ENCODE measurements at regions not wholly inside any gene's neighbourhood (a gene's known extent, or its start where the extent isn't known, plus 50 kb on each side); places are given as distances from the start of the nearest gene placed in this dataset.

DNA sequence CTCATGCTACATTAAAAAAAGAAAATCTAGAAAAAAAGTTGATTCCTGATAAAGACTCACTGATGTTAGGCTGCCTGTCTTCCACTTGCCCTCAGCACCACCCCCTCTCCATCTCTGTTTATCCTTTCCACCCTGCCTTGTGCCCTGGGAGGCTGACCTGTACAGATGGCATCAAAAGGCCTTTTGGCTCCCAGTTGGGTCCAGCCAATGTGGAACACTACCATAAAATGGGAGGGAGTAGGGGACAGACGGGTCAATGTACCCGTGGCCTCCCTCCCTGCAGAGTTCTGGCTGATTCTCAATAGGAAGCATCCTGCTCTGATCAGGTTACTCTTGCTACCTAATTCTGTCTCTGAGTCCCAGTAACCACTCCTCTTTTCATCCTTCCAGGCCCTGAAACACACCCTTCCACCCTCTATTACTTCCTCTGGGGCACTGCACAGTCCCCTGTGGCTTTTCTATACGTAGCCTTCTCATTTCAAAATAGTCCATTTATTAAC lies 300.0 kb downstream of the HHIPL2 start:
- Histone ChIP-seq H3K23ac (ENCODE audit: low read length) (no peak overlapping the region), H3K27me3 (ENCODE audit: insufficient read depth, low read length) (no peaks in the 10 kb centered on the region), H3K9ac (ENCODE audit: low read length) (no peak overlapping the region), H3K4me3 (ENCODE audit: low read depth, low read length) (no peak overlapping the region), H3K36me3 (ENCODE audit: control insufficient read depth in 1 of 2, insufficient read depth in 2 of 2, low read length in 2 of 2) (no peaks in the 10 kb centered on the region), H3K4ac (ENCODE audit: low read depth, low read length) (no peak overlapping the region), H3K4me1 (ENCODE audit: control insufficient read depth in 1 of 2, insufficient read depth in 2 of 2, low read length in 2 of 2) (no peaks in the 10 kb centered on the region), H3K9me3 (ENCODE audit: insufficient read depth, low read depth, low read length) (no peaks in the 10 kb centered on the region), H3K79me2 (ENCODE audit: control insufficient read depth, insufficient read depth, low read length, poor library complexity) (no peaks in the 10 kb centered on the region), H2BK5ac (ENCODE audit: low read depth, low read length, poor library complexity) (no peak overlapping the region), H2AFZ (ENCODE audit: insufficient read depth, low read length, poor library complexity) (no peak overlapping the region), H2BK120ac (ENCODE audit: insufficient read depth, low read length, poor library complexity) (no peak overlapping the region), H3K27ac (ENCODE audit: low read depth, low read length) (no peak overlapping the region), H3K18ac (ENCODE audit: low read length) (no peak overlapping the region), H3K79me1 (ENCODE audit: low read length) (no peaks in the 10 kb centered on the region), H2AK5ac (ENCODE audit: low read length) (no peak overlapping the region), H4K12ac (ENCODE audit: low read depth, low read length) (no peak overlapping the region), H3K4me2 (ENCODE audit: low read length) (no peak overlapping the region), H2BK12ac (ENCODE audit: low read length) (no peak overlapping the region), H4K91ac (ENCODE audit: low read depth, low read length) (no peak overlapping the region), H3K14ac (ENCODE audit: low read length) (no peak overlapping the region), H4K8ac (ENCODE audit: low read depth, low read length) (no peak overlapping the region)
- DNase-seq: no peak
- WGBS (ENCODE audit: extremely low coverage, insufficient coverage, insufficient read length): no CpG with 5 or more reads among the region's 3 CpGs

DNA sequence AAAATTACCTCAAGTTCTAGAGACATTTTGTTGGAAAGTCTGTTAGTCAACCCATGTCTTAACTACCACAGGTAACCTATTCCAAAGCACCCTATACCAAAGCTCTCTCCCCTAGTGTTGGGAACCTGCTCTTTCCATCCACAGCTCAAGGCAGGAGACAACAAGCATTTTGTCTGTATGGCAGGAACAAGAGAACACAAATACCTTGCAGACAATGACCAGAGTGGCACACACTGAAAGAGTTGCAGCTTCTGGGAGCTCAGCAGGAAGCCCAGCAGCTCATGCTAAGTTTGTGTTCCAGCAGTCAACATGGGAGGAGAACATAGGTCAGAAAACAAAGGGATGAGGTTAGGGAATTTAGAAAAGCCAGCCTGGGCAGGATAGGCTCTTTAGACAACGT lies 300.8 kb downstream of the HHIPL2 start:
- WGBS (ENCODE audit: extremely low coverage, insufficient coverage, insufficient read length): no CpG with 5 or more reads among the region's 1 CpG
- Histone ChIP-seq H2AFZ (ENCODE audit: insufficient read depth, low read length, poor library complexity) (no peak overlapping the region), H3K27me3 (ENCODE audit: insufficient read depth, low read length) (no peaks in the 10 kb centered on the region), H4K8ac (ENCODE audit: low read depth, low read length) (no peak overlapping the region), H3K27ac (ENCODE audit: low read depth, low read length) (no peak overlapping the region), H3K9me3 (ENCODE audit: insufficient read depth, low read depth, low read length) (no peaks in the 10 kb centered on the region), H3K4me2 (ENCODE audit: low read length) (no peak overlapping the region), H2BK120ac (ENCODE audit: insufficient read depth, low read length, poor library complexity) (no peak overlapping the region), H2BK12ac (ENCODE audit: low read length) (no peak overlapping the region), H3K9ac (ENCODE audit: low read length) (no peak overlapping the region), H3K18ac (ENCODE audit: low read length) (no peak overlapping the region), H2BK5ac (ENCODE audit: low read depth, low read length, poor library complexity) (no peak overlapping the region), H4K91ac (ENCODE audit: low read depth, low read length) (no peak overlapping the region), H2AK5ac (ENCODE audit: low read length) (no peak overlapping the region), H3K23ac (ENCODE audit: low read length) (no peak overlapping the region), H4K12ac (ENCODE audit: low read depth, low read length) (no peak overlapping the region), H3K4me3 (ENCODE audit: low read depth, low read length) (no peak overlapping the region), H3K4me1 (ENCODE audit: control insufficient read depth in 1 of 2, insufficient read depth in 2 of 2, low read length in 2 of 2) (no peaks in the 10 kb centered on the region), H3K36me3 (ENCODE audit: control insufficient read depth in 1 of 2, insufficient read depth in 2 of 2, low read length in 2 of 2) (no peaks in the 10 kb centered on the region), H3K4ac (ENCODE audit: low read depth, low read length) (no peak overlapping the region), H3K14ac (ENCODE audit: low read length) (no peak overlapping the region), H3K79me1 (ENCODE audit: low read length) (no peaks in the 10 kb centered on the region), H3K79me2 (ENCODE audit: control insufficient read depth, insufficient read depth, low read length, poor library complexity) (no peaks in the 10 kb centered on the region)
- DNase-seq: no peak

DNA sequence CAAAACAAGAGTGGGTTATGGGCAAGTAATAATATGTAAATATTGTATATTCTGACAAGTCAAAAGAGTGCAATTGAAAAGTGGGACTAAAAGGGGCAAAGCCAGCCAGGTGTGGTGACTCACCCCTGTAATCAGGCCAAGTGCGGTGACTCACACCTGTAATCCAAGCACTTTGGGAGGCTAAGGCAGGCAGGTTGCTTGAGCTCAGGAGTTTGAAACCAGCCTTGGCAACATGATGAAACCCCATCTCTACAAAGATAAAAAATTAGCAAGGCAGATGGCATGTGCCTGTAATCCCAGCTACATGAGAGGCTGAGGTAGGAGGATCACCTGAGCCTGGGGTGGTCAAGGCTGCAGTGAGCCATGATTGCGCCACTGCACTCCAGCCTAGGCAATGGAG lies 304.0 kb downstream of the HHIPL2 start:
- H3K23ac ChIP-seq (ENCODE audit: low read length): no peak overlapping the region
- WGBS (ENCODE audit: extremely low coverage, insufficient coverage, insufficient read length): no CpG with 5 or more reads among the region's 2 CpGs

DNA sequence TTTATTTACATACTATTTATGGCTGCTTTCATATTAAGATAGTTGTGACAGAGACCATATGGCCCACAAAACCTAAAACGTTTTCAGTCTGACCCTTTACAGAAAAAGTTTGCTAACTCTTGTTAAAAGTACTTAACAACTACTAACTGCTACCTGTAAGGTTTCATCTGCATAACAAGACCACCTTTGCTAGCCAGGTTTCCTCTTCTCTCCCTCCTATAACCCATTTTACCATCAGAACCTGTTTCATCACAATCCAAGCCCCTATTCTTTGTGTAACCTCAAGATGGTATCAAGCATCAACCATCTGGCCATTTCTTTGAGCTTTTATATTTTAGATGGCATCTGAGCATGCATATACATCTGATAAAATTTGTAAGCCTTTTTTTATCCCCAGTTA lies 305.4 kb downstream of the HHIPL2 start:
- no peak overlapping the region for H3K27ac ChIP-seq (ENCODE audit: low read depth, low read length)
- no CpG with 5 or more reads among the region's 1 CpG for WGBS (ENCODE audit: extremely low coverage, insufficient coverage, insufficient read length)

More for the DNA sequence above, 304.0 kb downstream of the HHIPL2 start:
- H2AFZ ChIP-seq (ENCODE audit: insufficient read depth, low read length, poor library complexity): no peak overlapping the region
- H4K91ac ChIP-seq (ENCODE audit: low read depth, low read length): no peak overlapping the region
- H3K4me1 ChIP-seq (ENCODE audit: control insufficient read depth in 1 of 2, insufficient read depth in 2 of 2, low read length in 2 of 2): no peaks in the 10 kb centered on the region
- H3K79me2 ChIP-seq (ENCODE audit: control insufficient read depth, insufficient read depth, low read length, poor library complexity): no peaks in the 10 kb centered on the region
- no peak overlapping the region for H3K4me3 ChIP-seq (ENCODE audit: low read depth, low read length)
- H2BK120ac ChIP-seq (ENCODE audit: insufficient read depth, low read length, poor library complexity): no peak overlapping the region
- no peak overlapping the region for H4K8ac ChIP-seq (ENCODE audit: low read depth, low read length)
- H3K18ac ChIP-seq (ENCODE audit: low read length): no peak overlapping the region
- no peak overlapping the region for H3K4ac ChIP-seq (ENCODE audit: low read depth, low read length)
- H2BK12ac ChIP-seq (ENCODE audit: low read length): no peak overlapping the region
- H3K27ac ChIP-seq (ENCODE audit: low read depth, low read length): no peak overlapping the region
- no peaks in the 10 kb centered on the region for H3K9me3 ChIP-seq (ENCODE audit: insufficient read depth, low read depth, low read length)
- no peak overlapping the region for H3K14ac ChIP-seq (ENCODE audit: low read length)
- H2BK5ac ChIP-seq (ENCODE audit: low read depth, low read length, poor library complexity): no peak overlapping the region
- peak; percentile 74 to 79 for DNase-seq
- H3K4me2 ChIP-seq (ENCODE audit: low read length): no peak overlapping the region
- no peak overlapping the region for H2AK5ac ChIP-seq (ENCODE audit: low read length)
- H4K12ac ChIP-seq (ENCODE audit: low read depth, low read length): no peak overlapping the region
- no peak overlapping the region for H3K9ac ChIP-seq (ENCODE audit: low read length)
- no peaks in the 10 kb centered on the region for H3K36me3 ChIP-seq (ENCODE audit: control insufficient read depth in 1 of 2, insufficient read depth in 2 of 2, low read length in 2 of 2)
- no peaks in the 10 kb centered on the region for H3K79me1 ChIP-seq (ENCODE audit: low read length)
- H3K27me3 ChIP-seq (ENCODE audit: insufficient read depth, low read length): no peaks in the 10 kb centered on the region

More for the DNA sequence above, 305.4 kb downstream of the HHIPL2 start:
- Histone ChIP-seq H4K8ac (ENCODE audit: low read depth, low read length) (no peak overlapping the region), H3K36me3 (ENCODE audit: control insufficient read depth in 1 of 2, insufficient read depth in 2 of 2, low read length in 2 of 2) (no peaks in the 10 kb centered on the region), H3K4ac (ENCODE audit: low read depth, low read length) (no peak overlapping the region), H4K91ac (ENCODE audit: low read depth, low read length) (no peak overlapping the region), H2BK5ac (ENCODE audit: low read depth, low read length, poor library complexity) (no peak overlapping the region), H3K79me2 (ENCODE audit: control insufficient read depth, insufficient read depth, low read length, poor library complexity) (no peaks in the 10 kb centered on the region), H3K9ac (ENCODE audit: low read length) (no peak overlapping the region), H3K4me2 (ENCODE audit: low read length) (no peak overlapping the region), H3K9me3 (ENCODE audit: insufficient read depth, low read depth, low read length) (no peaks in the 10 kb centered on the region), H3K27me3 (ENCODE audit: insufficient read depth, low read length) (no peaks in the 10 kb centered on the region), H2AFZ (ENCODE audit: insufficient read depth, low read length, poor library complexity) (no peak overlapping the region), H2BK12ac (ENCODE audit: low read length) (no peak overlapping the region), H4K12ac (ENCODE audit: low read depth, low read length) (no peak overlapping the region), H3K18ac (ENCODE audit: low read length) (no peak overlapping the region), H3K23ac (ENCODE audit: low read length) (no peak overlapping the region), H3K4me3 (ENCODE audit: low read depth, low read length) (no peak overlapping the region), H3K79me1 (ENCODE audit: low read length) (no peaks in the 10 kb centered on the region), H2BK120ac (ENCODE audit: insufficient read depth, low read length, poor library complexity) (no peak overlapping the region), H3K4me1 (ENCODE audit: control insufficient read depth in 1 of 2, insufficient read depth in 2 of 2, low read length in 2 of 2) (no peaks in the 10 kb centered on the region), H2AK5ac (ENCODE audit: low read length) (no peak overlapping the region), H3K14ac (ENCODE audit: low read length) (no peak overlapping the region)
- no peak for DNase-seq
